Stimulated activated CD4-positive, alpha-beta T cell treated with anti-CD3 and anti-CD28 coated beads, Interleukin-1b, Interleukin-23, amount 100 ng/mL, for 4 hours (primary cell): ENCODE measurements at regions not wholly inside any gene's neighbourhood (a gene's known extent, or its start where the extent isn't known, plus 50 kb on each side); places are given as distances from the start of the nearest gene placed in this dataset.
"Not testable (repeated sequence)": the region's sequence is repeated elsewhere in the genome, so short reads cannot be mapped to it uniquely, and the experiment has no call there.

Experiments used
- DNase-seq, 2 donors: peaks; one replicate each; pipeline ENCODE4 v3.0.0-alpha.2; 2020; ENCODE audit warnings: low read depth in 2 of 2

DNA sequence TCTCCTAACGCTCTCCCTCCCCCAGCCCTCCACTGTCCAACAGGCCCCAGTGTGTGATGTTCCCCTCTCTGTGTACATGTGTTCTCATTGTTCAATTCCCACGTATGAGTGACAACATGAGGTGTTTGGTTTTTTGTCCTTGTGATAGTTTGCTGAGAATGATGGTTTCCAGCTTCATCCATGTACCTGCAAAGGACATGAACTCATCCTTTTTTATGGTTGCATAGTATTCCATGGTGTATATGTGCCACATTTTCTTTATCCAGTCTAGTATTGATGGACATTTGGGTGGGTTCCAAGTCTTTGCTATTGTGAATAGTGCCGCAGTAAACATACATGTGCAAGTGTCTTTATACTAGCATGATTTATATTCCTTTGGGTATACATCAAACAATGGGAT is 347.4 kb downstream of the MAGEE1 start:
- not testable (repeated sequence) for DNase-seq

DNA sequence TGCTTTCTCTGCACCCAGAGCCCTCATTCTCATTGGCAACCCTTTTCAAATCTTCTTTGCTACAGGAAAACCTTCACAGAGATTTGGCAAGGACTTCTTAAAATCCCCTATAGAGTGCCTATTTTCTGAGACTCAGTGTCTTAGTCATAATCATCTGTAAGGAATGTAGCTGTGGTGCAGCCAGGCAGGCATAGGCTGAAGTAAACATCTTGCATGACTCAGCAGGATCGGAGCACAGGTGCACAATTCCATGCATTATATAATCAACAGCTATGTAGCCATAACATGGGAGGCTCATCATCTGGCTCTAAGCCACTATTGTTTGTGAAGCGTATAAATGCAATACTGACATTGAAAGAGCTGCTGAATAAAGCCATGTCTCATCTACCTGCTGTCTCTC is 368.8 kb downstream of the MAGEE1 start:
- DNase-seq: no peak

GRCh38 chrX:76802708-76803107 is 375.2 kb downstream of the MAGEE1 start:
- no peak for DNase-seq

- no peak for DNase-seq
Observed at GRCh38 chrX:76815754-76816153, 388.2 kb downstream of the MAGEE1 start.

DNA sequence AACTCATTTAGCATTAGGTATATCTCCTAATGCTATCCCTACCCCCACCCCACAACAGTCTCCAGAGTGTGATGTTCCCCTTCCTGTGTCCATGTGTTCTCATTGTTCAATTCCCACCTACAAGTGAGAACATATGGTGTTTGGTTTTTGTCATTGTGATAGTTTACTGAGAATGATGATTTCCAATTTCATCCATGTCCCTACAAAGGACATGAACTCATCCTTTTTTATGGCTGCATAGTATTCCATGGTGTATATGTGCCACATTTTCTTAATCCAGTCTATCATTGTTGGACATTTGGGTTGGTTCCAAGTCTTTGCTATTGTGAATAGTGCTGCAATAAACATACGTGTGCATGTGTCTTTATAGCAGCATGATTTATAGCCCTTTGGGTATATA is 389.8 kb downstream of the MAGEE1 start:
- DNase-seq: not testable (repeated sequence)

DNA sequence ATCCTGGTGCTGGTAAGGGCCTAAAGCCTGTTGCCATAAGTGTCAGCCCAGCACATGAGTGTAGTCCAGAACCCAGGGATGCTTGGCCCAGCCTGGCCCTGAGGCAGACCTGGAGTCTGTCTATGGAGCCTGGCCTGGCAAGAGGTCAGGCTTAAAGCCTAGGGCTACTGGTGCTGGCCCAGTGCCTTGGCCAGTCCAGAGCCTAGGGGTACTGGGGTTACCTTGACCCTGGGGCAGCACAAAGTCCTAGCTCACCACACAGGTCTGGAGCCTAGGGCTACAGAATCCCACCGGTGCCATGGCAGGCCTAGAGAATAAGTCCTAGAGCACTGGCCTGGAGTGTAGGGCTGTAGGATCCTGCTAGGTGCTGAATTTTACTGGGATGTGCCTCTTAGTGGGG is 393.8 kb downstream of the MAGEE1 start:
- no peak for DNase-seq

- no peak for DNase-seq
Observed at GRCh38 chrX:76827672-76828071, 400.2 kb downstream of the MAGEE1 start.

- DNase-seq: not testable (repeated sequence)
Observed at GRCh38 chrX:76840902-76841301, 413.4 kb downstream of the MAGEE1 start.

DNA sequence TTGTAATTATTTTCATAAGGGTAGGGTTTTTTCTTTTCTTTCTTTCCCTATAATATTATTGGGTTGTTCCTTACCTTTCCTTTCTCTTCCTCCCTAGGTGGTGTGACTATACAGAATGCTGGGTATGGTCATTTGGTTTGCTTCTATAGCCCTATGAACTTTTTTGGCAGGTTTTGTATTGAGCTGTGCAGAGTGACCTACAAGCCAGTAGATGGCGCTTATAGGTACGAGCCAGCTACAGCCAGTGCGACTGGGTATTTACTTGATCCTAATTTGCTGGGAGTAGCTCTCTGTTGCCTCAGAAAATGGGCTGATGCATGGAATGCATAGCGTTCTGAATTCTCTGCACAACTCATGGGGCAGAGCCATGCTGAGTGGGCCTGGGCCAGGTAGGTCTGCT is 423.3 kb downstream of the MAGEE1 start:
- DNase-seq: no peak

DNA sequence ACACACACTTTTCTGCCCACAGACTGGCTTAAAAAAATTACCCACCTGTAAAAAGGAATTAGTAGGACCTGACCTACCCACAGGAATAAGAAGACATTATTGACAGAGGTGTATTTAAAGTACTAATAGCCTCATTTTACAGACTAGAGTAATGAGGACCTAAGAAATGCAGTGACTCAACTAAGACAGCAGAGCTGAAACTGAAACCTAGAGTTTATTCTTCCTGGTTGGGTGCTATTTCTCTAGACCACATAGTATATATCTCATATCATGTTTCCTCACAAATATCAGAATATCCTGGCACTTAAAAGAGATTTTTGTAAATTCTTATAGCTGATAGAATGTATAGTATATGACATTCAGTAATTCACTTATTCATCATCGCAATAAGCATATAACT is 435.0 kb downstream of the MAGEE1 start:
- no peak for DNase-seq

- DNase-seq: no peak
Observed at GRCh38 chrX:76893930-76894329, 466.4 kb downstream of the MAGEE1 start.

GRCh38 chrX:76915836-76916235 is 488.3 kb downstream of the MAGEE1 start:
- no peak for DNase-seq

DNA sequence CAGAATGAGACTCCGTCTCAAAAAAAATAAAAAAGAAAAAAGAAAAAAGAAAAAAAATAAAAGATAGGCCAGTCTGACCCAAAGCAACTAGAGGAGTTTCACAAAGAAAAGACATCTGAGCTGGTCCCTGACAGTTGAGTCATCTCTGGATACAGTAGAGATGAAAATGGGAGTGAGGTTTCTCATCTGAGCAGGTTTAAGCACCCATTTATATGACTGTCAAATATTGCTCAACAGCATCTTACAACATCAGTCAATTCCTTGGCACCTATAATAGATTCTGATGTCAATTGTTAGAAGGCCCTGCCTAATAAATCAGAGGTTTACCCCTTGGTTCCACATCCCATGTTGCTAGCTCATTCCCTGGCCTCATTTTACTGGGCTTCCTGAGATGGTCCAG is 490.5 kb downstream of the MAGEE1 start:
- no peak for DNase-seq

GRCh38 chrX:76919761-76920160 is 492.3 kb downstream of the MAGEE1 start:
- no peak for DNase-seq

DNA sequence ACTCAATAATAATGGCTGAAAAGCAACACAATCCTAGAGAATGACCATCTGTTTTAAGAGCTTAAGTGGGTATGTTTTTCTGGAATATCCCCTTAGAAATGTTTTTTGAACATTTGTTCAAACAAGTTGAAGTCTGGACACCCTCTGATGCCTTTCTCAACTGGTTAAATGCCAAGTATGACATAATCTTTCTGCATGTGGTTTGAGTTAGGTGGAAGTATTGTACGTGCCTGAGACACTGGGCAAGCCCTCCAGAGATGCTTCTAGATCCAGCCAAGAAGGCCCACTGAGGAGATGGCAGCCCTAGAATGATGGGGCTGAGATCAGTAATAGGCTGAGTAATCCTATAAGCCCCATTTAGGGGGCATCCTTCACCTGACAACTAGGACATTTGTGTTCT is 493.1 kb downstream of the MAGEE1 start:
- no peak for DNase-seq

- DNase-seq: no peak
Observed at GRCh38 chrX:76921176-76921575, 493.7 kb downstream of the MAGEE1 start.

DNA sequence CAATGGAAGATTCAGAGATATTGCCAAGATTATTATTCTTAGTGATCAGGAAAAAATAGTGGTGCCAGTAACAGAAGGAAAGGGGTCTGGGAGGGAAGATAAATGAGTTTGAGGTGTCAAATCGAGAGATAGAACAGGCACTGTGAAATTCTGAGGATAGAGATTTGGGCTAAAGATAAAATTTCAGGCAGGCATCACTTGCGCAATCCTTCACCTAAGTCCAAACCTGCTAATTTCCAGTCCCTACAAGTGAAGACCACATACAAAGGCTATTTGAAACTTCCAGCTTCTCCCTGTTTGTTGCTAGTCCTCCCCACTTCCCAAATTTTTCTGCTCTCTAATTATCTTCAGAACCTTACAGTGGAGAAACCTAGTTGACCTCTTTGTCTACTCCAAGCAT is 494.6 kb downstream of the MAGEE1 start:
- no peak for DNase-seq

DNA sequence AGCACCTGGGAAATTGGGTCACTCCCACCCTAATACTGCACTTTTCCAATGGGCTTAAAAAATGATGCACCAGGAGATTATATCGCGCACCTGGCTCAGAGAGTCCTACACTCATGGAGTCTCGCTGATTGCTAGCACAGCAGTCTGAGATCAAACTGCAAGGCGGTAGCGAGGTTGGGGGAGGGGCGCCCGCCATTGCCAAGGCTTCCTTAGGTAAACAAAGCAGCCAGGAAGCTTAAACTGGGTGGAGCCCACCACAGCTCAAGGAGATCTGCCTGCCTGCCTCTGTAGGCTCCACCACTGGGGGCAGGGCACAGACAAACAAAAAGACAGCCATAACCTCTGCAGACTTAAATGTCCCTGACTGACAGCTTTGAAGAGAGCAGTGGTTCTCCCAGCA is 497.1 kb downstream of the MAGEE1 start:
- not testable (repeated sequence) for DNase-seq

- DNase-seq: no peak
Observed at GRCh38 chrX:76931518-76931917, 504.0 kb downstream of the MAGEE1 start.

DNA sequence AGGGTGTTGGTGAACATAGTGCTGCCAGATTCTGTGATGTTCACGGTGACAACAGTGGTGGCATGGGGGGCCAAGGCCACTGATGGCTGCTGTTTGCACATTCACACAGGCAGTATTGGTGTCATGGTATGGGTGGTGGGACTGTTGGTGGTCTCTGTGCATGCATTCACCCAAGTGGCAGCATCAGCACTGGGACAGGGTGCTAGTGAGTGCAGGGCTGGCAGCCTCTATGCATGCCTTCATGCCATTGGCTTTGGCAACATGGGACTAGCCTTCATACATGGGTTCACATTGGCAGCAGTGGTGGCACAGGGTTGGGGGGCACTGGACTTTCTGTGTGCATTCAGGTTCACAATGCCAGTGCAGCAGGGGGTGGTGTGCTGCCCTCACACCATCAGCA is 489.7 kb upstream of the FGF16 start:
- no peak for DNase-seq

DNA sequence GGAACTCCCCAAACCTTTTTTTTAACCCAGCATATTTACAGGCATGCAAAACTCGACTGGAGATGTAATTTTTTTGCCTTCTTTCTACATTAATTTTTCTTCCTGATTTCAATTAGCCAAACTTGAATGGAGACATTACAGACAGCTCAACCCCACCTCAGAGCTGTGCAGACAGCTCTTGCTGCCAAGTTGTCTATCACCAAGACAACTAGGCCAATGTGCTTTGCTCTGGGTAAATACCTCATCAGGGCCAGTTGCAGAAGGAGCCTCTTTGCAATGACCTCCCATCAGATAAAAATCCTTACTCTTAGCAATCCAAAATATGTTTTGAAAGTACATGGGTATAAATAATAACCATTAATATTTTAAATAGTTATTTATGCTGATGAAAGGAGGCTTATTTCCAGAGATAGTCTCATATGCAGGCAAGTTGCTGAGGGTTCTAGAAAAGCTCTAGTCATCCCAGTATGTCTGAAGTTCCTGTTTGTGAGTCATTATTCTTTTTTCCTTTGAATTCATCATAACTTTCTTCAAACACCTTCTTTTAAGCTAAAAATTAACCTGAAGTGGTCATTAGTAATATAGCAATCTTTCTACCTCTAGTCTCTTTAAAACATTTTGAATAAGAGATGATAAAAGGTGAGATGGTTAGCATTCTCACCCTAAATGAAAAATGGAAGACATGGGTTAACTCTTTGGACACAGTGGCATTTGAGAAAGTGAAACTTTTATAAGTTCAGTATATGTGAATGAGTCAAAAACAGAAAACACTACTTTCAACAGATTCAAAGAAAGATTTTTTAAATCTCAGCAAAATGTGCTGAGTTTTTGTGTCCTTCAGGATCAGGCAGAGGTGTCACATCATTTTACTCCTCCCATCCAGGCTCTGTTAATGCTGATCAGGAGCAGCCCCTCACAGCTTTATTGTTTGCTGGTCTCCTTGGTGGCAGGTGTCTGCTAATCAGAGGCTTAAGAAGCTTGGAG is 475.5 kb upstream of the FGF16 start:
- no peak for DNase-seq

GRCh38 chrX:76977452-76977851 is 469.7 kb upstream of the FGF16 start:
- DNase-seq: no peak

DNA sequence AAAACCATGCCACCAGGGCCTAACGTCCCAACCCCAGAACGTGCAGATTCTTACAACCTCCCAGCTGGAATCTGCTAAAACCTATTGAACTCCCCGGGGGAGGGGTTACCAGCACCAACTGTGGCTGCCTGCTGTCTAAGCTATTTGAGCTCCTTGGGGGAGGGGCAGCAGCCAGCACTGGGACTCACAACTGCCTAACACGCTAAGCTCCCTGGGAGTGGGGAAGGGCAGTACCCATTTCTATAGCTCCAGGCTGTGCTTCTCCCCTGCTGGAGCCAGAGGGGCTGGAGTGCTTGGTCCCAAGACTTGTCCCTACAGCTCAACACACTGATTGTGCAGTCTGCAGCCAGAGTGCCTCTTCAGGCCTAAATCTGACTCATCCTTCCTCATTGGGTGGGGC is 459.8 kb upstream of the FGF16 start:
- DNase-seq: no peak

GRCh38 chrX:76996641-76997040 is 450.5 kb upstream of the FGF16 start:
- DNase-seq: no peak
